Testis (tissue), 2 donors: ENCODE measurements at regions not wholly inside any gene's neighbourhood (a gene's known extent, or its start where the extent isn't known, plus 50 kb on each side); places are given as distances from the start of the nearest gene placed in this dataset.

Experiments used
- POLR2A ChIP-seq: fragments of 450-650 bp; IDR thresholded peaks from one replicate; pipeline ENCODE4 v1.6.1; 2017; ENCODE audit warnings: antibody characterized with exemption, mild to moderate bottlenecking, moderate library complexity
- TF ChIP-seq, protein P1 (sequence below), 3 experiments: fragments of 450-650 bp in 2 of 3; fragments of 200-600 bp in 1 of 3; sonication (generic) in 1 of 3; IDR thresholded peaks; one replicate each; pipeline ENCODE4 v1.5.1; 2016 to 2019; ENCODE audit warnings: antibody characterized with exemption in 3 of 3, mild to moderate bottlenecking in 2 of 3, moderate library complexity in 1 of 3

DNA sequence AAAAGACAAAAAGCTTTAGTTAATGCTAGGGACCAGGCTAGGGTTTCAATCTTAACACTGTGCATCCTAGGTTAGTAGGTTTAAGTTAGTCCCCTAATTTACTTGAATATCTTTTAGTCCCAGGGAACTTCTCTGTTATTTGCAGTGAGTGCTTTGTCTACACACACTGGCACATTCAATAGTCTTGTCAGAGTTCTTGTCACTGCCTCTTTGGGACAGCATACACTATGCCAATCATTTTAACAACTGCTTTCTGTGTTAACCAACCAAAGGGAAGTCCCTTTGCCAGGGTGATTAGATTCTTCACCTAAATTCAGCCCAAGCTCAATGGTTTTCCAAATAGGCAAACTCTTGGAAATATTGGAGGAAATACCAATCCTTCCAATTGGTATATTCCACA, 221.8 kb upstream of the IGFBP7 start:
- TF ChIP-seq, protein P1, sequence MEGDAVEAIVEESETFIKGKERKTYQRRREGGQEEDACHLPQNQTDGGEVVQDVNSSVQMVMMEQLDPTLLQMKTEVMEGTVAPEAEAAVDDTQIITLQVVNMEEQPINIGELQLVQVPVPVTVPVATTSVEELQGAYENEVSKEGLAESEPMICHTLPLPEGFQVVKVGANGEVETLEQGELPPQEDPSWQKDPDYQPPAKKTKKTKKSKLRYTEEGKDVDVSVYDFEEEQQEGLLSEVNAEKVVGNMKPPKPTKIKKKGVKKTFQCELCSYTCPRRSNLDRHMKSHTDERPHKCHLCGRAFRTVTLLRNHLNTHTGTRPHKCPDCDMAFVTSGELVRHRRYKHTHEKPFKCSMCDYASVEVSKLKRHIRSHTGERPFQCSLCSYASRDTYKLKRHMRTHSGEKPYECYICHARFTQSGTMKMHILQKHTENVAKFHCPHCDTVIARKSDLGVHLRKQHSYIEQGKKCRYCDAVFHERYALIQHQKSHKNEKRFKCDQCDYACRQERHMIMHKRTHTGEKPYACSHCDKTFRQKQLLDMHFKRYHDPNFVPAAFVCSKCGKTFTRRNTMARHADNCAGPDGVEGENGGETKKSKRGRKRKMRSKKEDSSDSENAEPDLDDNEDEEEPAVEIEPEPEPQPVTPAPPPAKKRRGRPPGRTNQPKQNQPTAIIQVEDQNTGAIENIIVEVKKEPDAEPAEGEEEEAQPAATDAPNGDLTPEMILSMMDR (IDR thresholded peaks at IDR 0.05): no peak
- no peak for TF ChIP-seq POLR2A
